Neural crest cell (in vitro differentiated cells): ENCODE measurements at regions not wholly inside any gene's neighbourhood (a gene's known extent, or its start where the extent isn't known, plus 50 kb on each side); places are given as distances from the start of the nearest gene placed in this dataset.
"Not testable (repeated sequence)": the region's sequence is repeated elsewhere in the genome, so short reads cannot be mapped to it uniquely, and the experiment has no call there.

ENCODE experiments used
- DNase-seq: peaks from one replicate; pipeline ENCODE4 v3.0.0; 2021; ENCODE audit warnings: low read depth, mixed read lengths, low spot score
- H3K27ac Mint-ChIP-seq: one replicate; pipeline ENCODE4 v1.8.0; 2021; ENCODE audit warnings: mild to moderate bottlenecking, mixed read lengths; ENCODE audit not compliant: unreplicated experiment
- H3K27me3 Mint-ChIP-seq: 2 replicates; pipeline ENCODE4 v1.8.0; 2021; ENCODE audit warnings: low read depth, mild to moderate bottlenecking, mixed read lengths
- H3K36me3 Mint-ChIP-seq: 2 replicates; pipeline ENCODE4 v1.8.0; 2021; ENCODE audit warnings: low read depth, mild to moderate bottlenecking, mixed read lengths
- H3K4me1 Mint-ChIP-seq: 2 replicates; pipeline ENCODE4 v1.8.0; 2021; ENCODE audit warnings: mixed read lengths
- H3K4me3 Mint-ChIP-seq: one replicate; pipeline ENCODE4 v1.8.0; 2021; ENCODE audit warnings: mild to moderate bottlenecking, mixed read lengths
- H3K9me3 Mint-ChIP-seq: 2 replicates; pipeline ENCODE4 v1.8.0; 2021; ENCODE audit warnings: mixed read lengths
- TF ChIP-seq, protein P1 (sequence below): fragments of 200-600 bp; sonication (generic); conservative IDR thresholded peaks from 2 replicates; pipeline ENCODE4 v1.5.0; 2021; ENCODE audit warnings: antibody characterized with exemption, mild to moderate bottlenecking

DNA sequence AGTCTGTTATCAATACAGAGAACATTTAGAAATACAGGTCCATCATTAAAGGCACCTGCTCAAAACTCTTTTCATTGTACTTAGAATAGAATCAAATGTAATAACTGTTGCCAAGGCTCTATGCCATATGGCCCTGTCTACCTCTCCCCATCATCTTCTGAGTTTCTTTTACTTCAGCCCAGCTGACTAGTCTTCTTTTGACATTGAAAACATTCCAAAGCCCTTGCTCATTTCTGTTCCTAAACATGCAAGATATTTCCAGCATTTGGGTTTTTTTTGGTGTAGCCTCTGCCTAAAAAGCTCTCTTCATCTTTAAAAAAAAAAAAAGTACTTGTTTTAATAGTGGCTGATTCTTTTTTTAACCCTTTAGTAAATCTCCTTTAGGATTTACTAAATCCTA lies 165.5 kb upstream of the SMIM30 start:
- Mint-ChIP-seq H3K4me1 (no peaks in the 10 kb centered on the region), H3K27me3 (no peaks in the 10 kb centered on the region), H3K36me3 (no peaks in the 10 kb centered on the region), H3K4me3 (no peak overlapping the region), H3K9me3 (no peaks in the 10 kb centered on the region), H3K27ac (no peak overlapping the region)
- DNase-seq, result no peak
- TF ChIP-seq, protein P1, sequence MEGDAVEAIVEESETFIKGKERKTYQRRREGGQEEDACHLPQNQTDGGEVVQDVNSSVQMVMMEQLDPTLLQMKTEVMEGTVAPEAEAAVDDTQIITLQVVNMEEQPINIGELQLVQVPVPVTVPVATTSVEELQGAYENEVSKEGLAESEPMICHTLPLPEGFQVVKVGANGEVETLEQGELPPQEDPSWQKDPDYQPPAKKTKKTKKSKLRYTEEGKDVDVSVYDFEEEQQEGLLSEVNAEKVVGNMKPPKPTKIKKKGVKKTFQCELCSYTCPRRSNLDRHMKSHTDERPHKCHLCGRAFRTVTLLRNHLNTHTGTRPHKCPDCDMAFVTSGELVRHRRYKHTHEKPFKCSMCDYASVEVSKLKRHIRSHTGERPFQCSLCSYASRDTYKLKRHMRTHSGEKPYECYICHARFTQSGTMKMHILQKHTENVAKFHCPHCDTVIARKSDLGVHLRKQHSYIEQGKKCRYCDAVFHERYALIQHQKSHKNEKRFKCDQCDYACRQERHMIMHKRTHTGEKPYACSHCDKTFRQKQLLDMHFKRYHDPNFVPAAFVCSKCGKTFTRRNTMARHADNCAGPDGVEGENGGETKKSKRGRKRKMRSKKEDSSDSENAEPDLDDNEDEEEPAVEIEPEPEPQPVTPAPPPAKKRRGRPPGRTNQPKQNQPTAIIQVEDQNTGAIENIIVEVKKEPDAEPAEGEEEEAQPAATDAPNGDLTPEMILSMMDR, result no peak

DNA sequence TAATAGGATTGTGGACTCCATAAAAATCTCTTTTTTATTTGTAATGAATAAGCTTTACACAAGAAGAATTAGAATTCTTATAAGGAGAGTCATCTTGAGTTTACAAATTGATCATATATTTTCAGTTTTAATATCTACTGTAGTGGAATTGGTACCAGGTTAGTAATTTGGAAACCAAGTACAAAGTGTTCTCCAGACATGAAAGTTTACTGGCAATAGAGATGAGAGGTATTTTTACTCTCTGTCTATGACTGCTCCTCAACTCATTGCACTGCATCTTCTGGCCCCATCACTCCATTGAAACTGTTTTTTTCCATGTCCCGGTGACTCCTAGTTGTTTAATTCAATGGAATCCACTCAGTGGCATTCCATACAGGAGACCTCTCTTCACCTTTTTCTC lies 164.5 kb upstream of the SMIM30 start:
- Mint-ChIP-seq H3K36me3 (no peaks in the 10 kb centered on the region), H3K4me1 (no peaks in the 10 kb centered on the region), H3K4me3 (no peak overlapping the region), H3K27ac (no peak overlapping the region), H3K9me3 (no peaks in the 10 kb centered on the region), H3K27me3 (no peaks in the 10 kb centered on the region)
- TF ChIP-seq, protein P1, result no peak
- DNase-seq, result no peak

DNA sequence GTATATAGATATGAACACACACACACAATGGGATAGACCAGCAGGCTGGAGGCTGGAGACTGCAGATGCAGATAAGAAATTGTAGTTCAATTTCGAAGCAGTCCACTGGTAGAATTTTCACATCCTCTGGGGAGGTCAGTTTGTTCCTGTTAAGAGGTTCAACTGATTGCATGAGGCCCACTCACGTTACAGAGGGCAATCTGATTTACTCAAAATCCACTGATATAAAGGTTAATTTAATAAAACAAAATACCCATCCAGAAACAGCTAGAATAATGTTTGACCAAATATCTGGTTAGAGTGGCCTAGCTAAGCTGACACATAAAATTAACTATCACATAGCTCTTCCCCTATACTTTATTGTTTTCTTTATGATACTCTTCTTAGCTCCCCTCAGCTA lies 162.9 kb upstream of the SMIM30 start:
- Mint-ChIP-seq H3K4me3 (no peak overlapping the region), H3K9me3 (no peaks in the 10 kb centered on the region), H3K36me3 (no peaks in the 10 kb centered on the region), H3K4me1 (no peaks in the 10 kb centered on the region), H3K27me3 (no peaks in the 10 kb centered on the region), H3K27ac (no peak overlapping the region)
- TF ChIP-seq, protein P1, result no peak
- no peak for DNase-seq

DNA sequence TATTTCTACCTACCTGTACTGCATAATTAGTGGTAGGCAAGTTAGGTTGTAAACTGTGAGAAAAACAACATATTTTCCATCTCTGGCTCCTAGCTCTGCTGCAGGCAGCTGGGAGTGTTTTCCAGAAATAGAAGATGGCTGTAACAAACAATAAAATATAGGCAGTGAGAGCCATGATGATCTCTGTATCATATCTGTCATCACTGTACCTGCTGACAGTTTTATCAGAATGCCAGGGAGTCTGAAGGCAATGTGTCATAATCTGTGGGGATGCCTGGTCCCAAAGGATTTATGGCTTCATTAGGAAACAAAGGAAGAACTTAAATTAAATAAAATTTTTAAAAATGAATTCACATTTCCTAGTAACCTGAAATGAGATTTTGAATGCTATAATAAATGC lies 160.9 kb upstream of the SMIM30 start:
- DNase-seq, result no peak
- no peak overlapping the region for H3K4me3 Mint-ChIP-seq
- peaks cover 3% of the 10 kb centered on the region for H3K9me3 Mint-ChIP-seq
- H3K36me3 Mint-ChIP-seq, result no peaks in the 10 kb centered on the region
- H3K4me1 Mint-ChIP-seq, result no peaks in the 10 kb centered on the region
- no peak overlapping the region for H3K27ac Mint-ChIP-seq
- TF ChIP-seq, protein P1, result no peak
- no peaks in the 10 kb centered on the region for H3K27me3 Mint-ChIP-seq

DNA sequence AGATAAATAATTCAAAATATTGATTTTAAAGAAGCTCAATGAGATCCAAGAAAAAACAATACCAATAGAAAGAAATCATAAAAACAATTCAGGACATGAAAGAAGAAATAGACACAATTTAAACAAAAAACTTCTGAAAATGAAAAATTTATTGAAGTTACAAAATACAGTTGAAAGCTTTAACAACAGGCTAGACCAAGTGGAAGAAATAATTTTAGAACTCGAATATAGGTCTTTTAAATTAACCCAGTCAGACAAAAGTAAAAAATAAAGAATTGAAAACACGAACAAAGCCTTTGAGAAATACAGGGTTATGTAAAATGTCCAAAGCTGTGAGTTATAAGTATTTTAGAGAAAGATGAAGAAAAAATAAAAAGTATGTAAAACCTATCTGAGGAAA lies 152.4 kb upstream of the SMIM30 start:
- no peak overlapping the region for H3K27ac Mint-ChIP-seq
- H3K4me3 Mint-ChIP-seq, result no peak overlapping the region
- TF ChIP-seq, protein P1, result no peak
- H3K4me1 Mint-ChIP-seq, result no peaks in the 10 kb centered on the region
- H3K36me3 Mint-ChIP-seq, result no peaks in the 10 kb centered on the region
- H3K9me3 Mint-ChIP-seq, result peaks cover 6% of the 10 kb centered on the region
- H3K27me3 Mint-ChIP-seq, result no peaks in the 10 kb centered on the region
- DNase-seq, result no peak

DNA sequence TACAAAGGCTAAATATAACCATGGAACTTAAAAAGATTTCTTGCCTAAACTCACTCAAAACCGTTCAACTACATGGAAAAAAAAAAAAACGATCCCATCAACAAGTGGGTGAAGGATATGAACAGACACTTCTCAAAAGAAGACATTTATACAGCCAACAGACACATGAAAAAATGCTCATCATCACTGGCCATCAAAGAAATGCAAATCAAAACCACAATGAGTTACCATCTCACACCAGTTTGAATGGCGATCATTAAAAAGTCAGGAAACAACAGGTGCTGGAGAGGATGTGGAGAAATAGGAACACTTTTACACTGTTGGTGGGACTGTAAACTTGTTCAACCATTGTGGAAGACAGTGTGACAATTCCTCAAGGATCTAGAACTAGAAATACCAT lies 151.2 kb upstream of the SMIM30 start:
- H3K36me3 Mint-ChIP-seq, H3K9me3 Mint-ChIP-seq, DNase-seq, H3K27ac Mint-ChIP-seq, H3K27me3 Mint-ChIP-seq, H3K4me1 Mint-ChIP-seq, H3K4me3 Mint-ChIP-seq: not testable (repeated sequence)
